HL-60 (cell line): ENCODE measurements at regions not wholly inside any gene's neighbourhood (a gene's known extent, or its start where the extent isn't known, plus 50 kb on each side); places are given as distances from the start of the nearest gene placed in this dataset.

Source experiments
- GABPA ChIP-seq: IDR thresholded peaks from 2 replicates; pipeline ENCODE4 v1.6.1; 2012; ENCODE audit warnings: low read depth
- TF ChIP-seq, protein P1 (sequence below): IDR thresholded peaks from one replicate; pipeline ENCODE4 v1.5.1; 2011; ENCODE audit warnings: low read length, control low read depth, inconsistent platforms; ENCODE audit not compliant: insufficient read depth

DNA sequence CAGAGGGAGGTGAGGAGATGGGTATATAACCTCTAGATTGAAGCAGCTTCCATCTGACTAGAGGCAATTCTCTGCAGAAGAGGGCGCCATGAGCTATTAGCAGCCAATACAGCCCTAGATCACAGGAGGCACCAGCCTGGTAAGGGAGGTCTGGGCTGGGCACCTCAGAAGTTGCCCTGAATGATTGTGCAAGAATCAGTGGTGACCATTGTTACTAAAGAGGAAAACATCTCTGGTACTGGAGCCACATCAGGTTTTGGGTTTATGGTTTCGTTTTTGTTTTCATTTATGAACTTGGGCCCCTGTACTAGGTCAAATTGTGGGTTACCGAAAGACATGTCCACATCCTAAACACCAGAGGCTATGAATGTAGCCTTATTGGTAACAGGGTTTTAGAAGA, 342.0 kb downstream of the MLLT3 start:
- TF ChIP-seq, protein P1, sequence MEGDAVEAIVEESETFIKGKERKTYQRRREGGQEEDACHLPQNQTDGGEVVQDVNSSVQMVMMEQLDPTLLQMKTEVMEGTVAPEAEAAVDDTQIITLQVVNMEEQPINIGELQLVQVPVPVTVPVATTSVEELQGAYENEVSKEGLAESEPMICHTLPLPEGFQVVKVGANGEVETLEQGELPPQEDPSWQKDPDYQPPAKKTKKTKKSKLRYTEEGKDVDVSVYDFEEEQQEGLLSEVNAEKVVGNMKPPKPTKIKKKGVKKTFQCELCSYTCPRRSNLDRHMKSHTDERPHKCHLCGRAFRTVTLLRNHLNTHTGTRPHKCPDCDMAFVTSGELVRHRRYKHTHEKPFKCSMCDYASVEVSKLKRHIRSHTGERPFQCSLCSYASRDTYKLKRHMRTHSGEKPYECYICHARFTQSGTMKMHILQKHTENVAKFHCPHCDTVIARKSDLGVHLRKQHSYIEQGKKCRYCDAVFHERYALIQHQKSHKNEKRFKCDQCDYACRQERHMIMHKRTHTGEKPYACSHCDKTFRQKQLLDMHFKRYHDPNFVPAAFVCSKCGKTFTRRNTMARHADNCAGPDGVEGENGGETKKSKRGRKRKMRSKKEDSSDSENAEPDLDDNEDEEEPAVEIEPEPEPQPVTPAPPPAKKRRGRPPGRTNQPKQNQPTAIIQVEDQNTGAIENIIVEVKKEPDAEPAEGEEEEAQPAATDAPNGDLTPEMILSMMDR = no peak
- no peak for TF ChIP-seq GABPA
